ENCODE measurements at regions not wholly inside any gene's neighbourhood (a gene's known extent, or its start where the extent isn't known, plus 50 kb on each side); places are given as distances from the start of the nearest gene placed in this dataset.

DNA sequence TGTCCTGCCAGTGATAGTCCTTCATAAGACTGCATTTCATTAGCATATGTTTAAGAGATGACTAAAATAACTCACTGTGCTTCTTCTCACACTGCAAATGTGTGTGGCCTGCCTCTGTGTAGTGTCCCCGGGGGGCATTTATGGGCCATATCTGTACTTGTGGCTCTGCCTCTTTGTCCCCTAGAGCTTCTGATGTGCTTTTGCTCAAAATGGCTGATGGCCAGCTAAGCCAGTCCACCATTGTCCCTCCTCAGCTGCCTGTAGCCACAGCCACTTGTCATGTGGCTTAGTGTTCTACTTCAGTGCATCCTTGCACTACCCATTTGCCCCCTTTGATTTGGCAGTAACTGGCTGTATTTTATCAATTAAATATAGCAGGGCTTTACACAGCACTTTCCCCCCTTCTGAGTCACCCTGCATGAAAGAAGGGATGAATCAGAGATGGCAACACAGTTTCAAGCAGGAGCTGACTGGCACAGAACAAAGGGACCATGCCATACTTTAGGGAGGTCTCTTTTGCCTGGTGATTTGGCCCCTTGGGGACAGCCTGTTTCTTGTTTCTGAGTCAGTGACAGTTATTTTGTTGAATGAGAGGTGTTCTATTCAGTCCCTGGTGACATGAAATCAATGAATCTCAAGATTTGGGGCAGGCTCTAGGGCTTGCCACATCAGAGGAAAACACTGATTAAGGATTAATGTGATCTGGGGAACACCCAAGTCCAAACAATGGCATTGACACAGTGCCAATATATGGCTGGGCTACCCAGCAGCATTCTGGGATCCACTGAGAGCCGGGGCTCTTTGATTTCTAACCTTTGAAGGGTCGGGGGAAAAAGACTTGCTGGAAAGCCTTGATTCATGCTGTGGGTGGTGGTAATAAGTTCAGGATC is 245.5 kb downstream of the SMARCA2 start:
- TF ChIP-seq, protein P1, sequence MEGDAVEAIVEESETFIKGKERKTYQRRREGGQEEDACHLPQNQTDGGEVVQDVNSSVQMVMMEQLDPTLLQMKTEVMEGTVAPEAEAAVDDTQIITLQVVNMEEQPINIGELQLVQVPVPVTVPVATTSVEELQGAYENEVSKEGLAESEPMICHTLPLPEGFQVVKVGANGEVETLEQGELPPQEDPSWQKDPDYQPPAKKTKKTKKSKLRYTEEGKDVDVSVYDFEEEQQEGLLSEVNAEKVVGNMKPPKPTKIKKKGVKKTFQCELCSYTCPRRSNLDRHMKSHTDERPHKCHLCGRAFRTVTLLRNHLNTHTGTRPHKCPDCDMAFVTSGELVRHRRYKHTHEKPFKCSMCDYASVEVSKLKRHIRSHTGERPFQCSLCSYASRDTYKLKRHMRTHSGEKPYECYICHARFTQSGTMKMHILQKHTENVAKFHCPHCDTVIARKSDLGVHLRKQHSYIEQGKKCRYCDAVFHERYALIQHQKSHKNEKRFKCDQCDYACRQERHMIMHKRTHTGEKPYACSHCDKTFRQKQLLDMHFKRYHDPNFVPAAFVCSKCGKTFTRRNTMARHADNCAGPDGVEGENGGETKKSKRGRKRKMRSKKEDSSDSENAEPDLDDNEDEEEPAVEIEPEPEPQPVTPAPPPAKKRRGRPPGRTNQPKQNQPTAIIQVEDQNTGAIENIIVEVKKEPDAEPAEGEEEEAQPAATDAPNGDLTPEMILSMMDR (IDR thresholded peaks at IDR 0.05): no peak
- no peak for TF ChIP-seq POLR2A (IDR thresholded peaks at IDR 0.05)

All from testis (tissue), 2 donors.